ENCODE measurements at regions not wholly inside any gene's neighbourhood (a gene's known extent, or its start where the extent isn't known, plus 50 kb on each side); places are given as distances from the start of the nearest gene placed in this dataset.

- no peak overlapping the region for H3K27ac Mint-ChIP-seq (ENCODE audit: unreplicated experiment)
- H3K36me3 Mint-ChIP-seq (ENCODE audit: unreplicated experiment): no peaks in the 10 kb centered on the region
- no peak for DNase-seq
- no peak overlapping the region for H3K4me3 Mint-ChIP-seq (ENCODE audit: unreplicated experiment)
- no peaks in the 10 kb centered on the region for H3K4me1 Mint-ChIP-seq (ENCODE audit: low read depth, unreplicated experiment)
- no peaks in the 10 kb centered on the region for H3K9me3 Mint-ChIP-seq (ENCODE audit: unreplicated experiment)
- H3K27me3 Mint-ChIP-seq (ENCODE audit: unreplicated experiment): peaks cover 2% of the 10 kb centered on the region
- no peak for TF ChIP-seq CTCF (IDR thresholded peaks at IDR 0.05; ENCODE audit: partially characterized antibody, unreplicated experiment)
These were observed 95.9 kb upstream of the CAND1 start for GRCh38 chr12:67173258-67173657.

- peaks cover 2% of the 10 kb centered on the region for H3K27me3 Mint-ChIP-seq (ENCODE audit: unreplicated experiment)
- no peaks in the 10 kb centered on the region for H3K9me3 Mint-ChIP-seq (ENCODE audit: unreplicated experiment)
These were observed 86.6 kb upstream of the CAND1 start for GRCh38 chr12:67182551-67182950.

GRCh38 chr12:67193704-67194103 is 75.5 kb upstream of the CAND1 start:
- no peak overlapping the region for H3K27ac Mint-ChIP-seq (ENCODE audit: unreplicated experiment)
- no peaks in the 10 kb centered on the region for H3K27me3 Mint-ChIP-seq (ENCODE audit: unreplicated experiment)
- no peak for DNase-seq
- H3K36me3 Mint-ChIP-seq (ENCODE audit: unreplicated experiment): no peaks in the 10 kb centered on the region
- TF ChIP-seq CTCF (IDR thresholded peaks at IDR 0.05; ENCODE audit: partially characterized antibody, unreplicated experiment): no peak
- no peaks in the 10 kb centered on the region for H3K4me1 Mint-ChIP-seq (ENCODE audit: low read depth, unreplicated experiment)
- H3K4me3 Mint-ChIP-seq (ENCODE audit: unreplicated experiment): no peak overlapping the region
- no peaks in the 10 kb centered on the region for H3K9me3 Mint-ChIP-seq (ENCODE audit: unreplicated experiment)

More at GRCh38 chr12:67182551-67182950, 86.6 kb upstream of the CAND1 start:
- Mint-ChIP-seq H3K27ac (ENCODE audit: unreplicated experiment) (no peak overlapping the region), H3K36me3 (ENCODE audit: unreplicated experiment) (no peaks in the 10 kb centered on the region), H3K4me1 (ENCODE audit: low read depth, unreplicated experiment) (no peaks in the 10 kb centered on the region), H3K4me3 (ENCODE audit: unreplicated experiment) (no peak overlapping the region)
- no peak for DNase-seq
- no peak for TF ChIP-seq CTCF (IDR thresholded peaks at IDR 0.05; ENCODE audit: partially characterized antibody, unreplicated experiment)

- no peak overlapping the region for H3K4me3 Mint-ChIP-seq (ENCODE audit: unreplicated experiment)
These were observed 68.8 kb upstream of the CAND1 start for GRCh38 chr12:67200386-67200785.

More at GRCh38 chr12:67200386-67200785, 68.8 kb upstream of the CAND1 start:
- H3K36me3 Mint-ChIP-seq (ENCODE audit: unreplicated experiment): no peaks in the 10 kb centered on the region
- H3K27ac Mint-ChIP-seq (ENCODE audit: unreplicated experiment): no peak overlapping the region
- no peak for TF ChIP-seq CTCF (IDR thresholded peaks at IDR 0.05; ENCODE audit: partially characterized antibody, unreplicated experiment)
- no peak for DNase-seq
- H3K9me3 Mint-ChIP-seq (ENCODE audit: unreplicated experiment): no peaks in the 10 kb centered on the region
- no peaks in the 10 kb centered on the region for H3K27me3 Mint-ChIP-seq (ENCODE audit: unreplicated experiment)
- no peaks in the 10 kb centered on the region for H3K4me1 Mint-ChIP-seq (ENCODE audit: low read depth, unreplicated experiment)
